ENCODE measurements at regions not wholly inside any gene's neighbourhood (a gene's known extent, or its start where the extent isn't known, plus 50 kb on each side); places are given as distances from the start of the nearest gene placed in this dataset.

DNA sequence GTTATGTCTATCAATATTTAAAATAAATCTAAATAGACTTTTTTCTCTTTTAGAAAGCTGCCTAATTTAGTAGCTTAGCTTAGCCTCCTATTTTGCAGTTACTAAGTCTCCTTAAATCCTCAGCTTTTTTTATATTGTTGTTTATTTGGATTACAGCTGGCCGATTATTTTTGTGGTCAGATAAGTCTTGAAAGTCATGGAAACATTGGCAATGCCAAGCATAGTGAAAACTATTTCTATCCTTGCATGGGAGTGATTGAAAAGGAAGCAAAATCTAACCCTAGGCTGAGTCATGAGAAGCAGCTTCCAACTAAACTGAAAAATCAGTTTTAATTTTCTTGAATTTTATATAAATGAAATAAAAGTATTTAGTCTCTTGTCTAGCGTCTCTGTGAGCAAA lies 1063.0 kb upstream of the GBE1 start:
- TF ChIP-seq, protein P1, sequence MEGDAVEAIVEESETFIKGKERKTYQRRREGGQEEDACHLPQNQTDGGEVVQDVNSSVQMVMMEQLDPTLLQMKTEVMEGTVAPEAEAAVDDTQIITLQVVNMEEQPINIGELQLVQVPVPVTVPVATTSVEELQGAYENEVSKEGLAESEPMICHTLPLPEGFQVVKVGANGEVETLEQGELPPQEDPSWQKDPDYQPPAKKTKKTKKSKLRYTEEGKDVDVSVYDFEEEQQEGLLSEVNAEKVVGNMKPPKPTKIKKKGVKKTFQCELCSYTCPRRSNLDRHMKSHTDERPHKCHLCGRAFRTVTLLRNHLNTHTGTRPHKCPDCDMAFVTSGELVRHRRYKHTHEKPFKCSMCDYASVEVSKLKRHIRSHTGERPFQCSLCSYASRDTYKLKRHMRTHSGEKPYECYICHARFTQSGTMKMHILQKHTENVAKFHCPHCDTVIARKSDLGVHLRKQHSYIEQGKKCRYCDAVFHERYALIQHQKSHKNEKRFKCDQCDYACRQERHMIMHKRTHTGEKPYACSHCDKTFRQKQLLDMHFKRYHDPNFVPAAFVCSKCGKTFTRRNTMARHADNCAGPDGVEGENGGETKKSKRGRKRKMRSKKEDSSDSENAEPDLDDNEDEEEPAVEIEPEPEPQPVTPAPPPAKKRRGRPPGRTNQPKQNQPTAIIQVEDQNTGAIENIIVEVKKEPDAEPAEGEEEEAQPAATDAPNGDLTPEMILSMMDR (IDR thresholded peaks at IDR 0.05 in 4 of 5, conservative IDR thresholded peaks at IDR 0.05 in 1 of 5) = no peak
- TF ChIP-seq POLR2A (IDR thresholded peaks at IDR 0.05) = no peak
